GM12873 (cell line): ENCODE measurements at regions not wholly inside any gene's neighbourhood (a gene's known extent, or its start where the extent isn't known, plus 50 kb on each side); places are given as distances from the start of the nearest gene placed in this dataset.

Source experiments
- CTCF ChIP-seq: IDR thresholded peaks from 2 replicates; pipeline ENCODE4 v1.5.1; 2012; ENCODE audit warnings: low read depth, mild to moderate bottlenecking, moderate library complexity, low read length, control low read depth; ENCODE audit not compliant: insufficient read depth; ENCODE audit errors: missing control alignments

DNA sequence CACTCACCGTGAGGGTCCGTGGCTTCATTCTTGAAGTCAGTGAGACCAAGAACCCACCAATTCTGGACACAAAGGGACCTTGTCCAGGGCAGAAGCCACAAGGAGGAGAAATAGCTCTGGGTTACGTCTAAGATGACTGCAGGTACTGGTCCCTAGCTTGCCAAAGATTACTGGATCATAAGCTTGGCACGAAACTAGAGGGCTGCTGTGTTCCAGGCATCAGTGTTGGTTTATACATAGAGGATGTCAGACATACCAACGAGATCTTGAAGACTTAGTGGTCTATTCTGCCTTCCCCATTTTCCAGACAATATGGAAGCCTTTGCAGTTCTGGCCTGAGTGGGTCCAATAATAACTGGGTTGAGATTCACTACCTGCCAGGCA is 175.7 kb downstream of the TBX18 start:
- TF ChIP-seq CTCF = no peak

GRCh38 chr6:84583784-84584183 is 180.6 kb downstream of the TBX18 start:
- TF ChIP-seq CTCF = no peak

DNA sequence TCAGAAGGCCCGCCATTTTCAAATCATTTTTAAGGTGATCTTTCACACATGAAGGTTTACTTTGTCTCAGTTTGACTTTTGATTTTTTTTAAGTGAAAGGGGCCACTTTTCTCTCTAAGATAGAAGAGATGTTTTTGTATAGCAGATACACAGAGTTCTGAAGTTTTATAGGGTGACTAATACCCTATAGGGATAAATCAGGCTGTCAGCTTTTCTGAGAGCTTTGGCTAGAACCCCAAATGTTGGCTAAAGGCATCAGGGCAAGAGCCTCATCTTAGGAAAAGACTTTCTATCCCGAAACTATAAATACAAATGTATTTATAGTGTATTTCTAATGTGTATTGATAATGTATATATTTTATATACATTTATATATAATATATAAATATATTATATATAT is 181.4 kb downstream of the TBX18 start:
- TF ChIP-seq CTCF = no peak

DNA sequence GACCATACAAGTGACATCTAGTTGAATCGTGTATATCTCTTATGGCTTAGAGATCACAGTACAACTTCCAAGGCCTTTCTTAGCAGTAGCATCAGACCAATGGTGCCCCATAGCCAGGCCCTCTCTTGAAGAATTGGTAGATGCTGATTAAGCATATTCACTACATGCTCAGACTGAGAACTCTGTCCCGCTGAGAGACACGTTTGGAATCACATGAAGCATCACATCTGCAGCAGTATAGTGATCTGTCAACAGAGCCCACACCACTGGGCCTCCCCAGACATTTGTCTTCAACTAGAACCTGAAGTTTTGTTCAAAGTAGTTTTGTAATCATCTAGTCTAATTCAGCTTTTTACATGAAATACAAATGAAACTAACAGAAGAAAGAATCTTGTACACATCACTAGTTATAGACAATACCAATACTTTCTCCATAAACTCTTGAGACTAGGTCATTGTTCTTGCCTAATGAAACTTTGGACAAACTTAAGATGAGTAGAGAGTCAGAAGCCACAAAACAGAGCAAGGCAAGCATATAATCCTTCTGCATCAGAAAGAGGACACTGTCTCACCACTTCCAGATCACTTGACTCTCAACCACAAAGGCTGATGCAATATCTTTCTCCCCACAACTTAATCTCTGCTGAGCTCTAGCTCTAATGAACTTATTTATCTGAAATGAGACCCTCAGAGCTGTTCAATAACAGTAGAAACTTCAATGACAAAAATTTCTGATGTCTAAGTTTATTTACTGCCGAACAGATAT is 182.7 kb downstream of the TBX18 start:
- no peak for TF ChIP-seq CTCF

DNA sequence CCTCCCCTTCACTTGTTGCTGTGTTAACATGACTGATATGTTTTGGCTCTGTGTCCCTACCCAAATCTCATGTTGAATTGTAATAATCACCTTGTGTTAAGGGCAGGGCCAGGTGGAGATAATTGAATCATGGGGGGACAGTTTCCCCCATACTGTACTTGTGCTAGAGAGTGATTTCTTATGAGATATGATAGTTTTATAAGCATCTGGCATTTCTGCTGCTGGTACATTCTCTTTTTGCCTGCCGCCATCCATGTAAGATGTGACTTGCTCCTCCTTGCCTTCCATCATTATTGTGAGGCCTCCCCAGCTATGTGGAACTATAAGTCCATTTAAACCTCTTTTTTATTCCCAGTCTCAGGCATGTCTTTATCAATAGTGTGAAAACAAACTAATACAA is 185.0 kb downstream of the TBX18 start:
- TF ChIP-seq CTCF = no peak

GRCh38 chr6:84576029-84576428 is 188.4 kb downstream of the TBX18 start:
- TF ChIP-seq CTCF = no peak

DNA sequence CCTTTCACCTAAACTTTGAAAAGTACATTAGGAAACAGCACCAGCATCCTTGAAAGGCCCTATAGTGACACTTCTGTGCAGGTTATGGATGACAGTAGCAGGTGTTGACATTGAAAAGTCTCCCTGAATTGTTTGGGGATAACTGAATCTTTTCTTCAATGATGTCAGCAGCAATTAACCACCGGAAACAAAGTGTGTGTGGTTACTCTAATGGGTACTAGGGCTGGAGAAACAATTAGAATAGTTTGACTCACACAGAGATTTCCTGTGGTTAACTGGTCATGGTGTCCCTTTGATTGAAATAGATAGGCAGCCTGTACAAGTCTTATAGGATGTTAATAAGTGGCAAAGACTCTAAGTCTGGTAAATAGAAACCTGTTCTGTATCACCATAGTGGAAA is 189.1 kb downstream of the TBX18 start:
- no peak for TF ChIP-seq CTCF
